OCI-LY1 (cell line): ENCODE measurements at regions not wholly inside any gene's neighbourhood (a gene's known extent, or its start where the extent isn't known, plus 50 kb on each side); places are given as distances from the start of the nearest gene placed in this dataset.

Experiments
- H2AFZ ChIP-seq: fragments of 200-600 bp; sonication (generic), shearing (Covaris generic); 2 replicates; pipeline ENCODE4 v1.6.0; 2014; ENCODE audit warnings: antibody characterized with exemption, mild to moderate bottlenecking, low read length
- H3F3A ChIP-seq: fragments of 200-600 bp; sonication (generic), shearing (Covaris generic); 2 replicates; pipeline ENCODE4 v1.6.0; 2014; ENCODE audit warnings: mild to moderate bottlenecking, antibody characterized with exemption, low read length, moderate library complexity; ENCODE audit not compliant: insufficient read depth
- H3K27ac ChIP-seq: fragments of 200-600 bp; sonication (generic); 2 replicates; pipeline ENCODE4 v1.5.1; 2014; ENCODE audit warnings: low read length, mixed run types, mild to moderate bottlenecking, low read depth; ENCODE audit not compliant: poor library complexity, severe bottlenecking
- H3K27me3 ChIP-seq: fragments of 200-600 bp; sonication (generic); 2 replicates; pipeline ENCODE4 v1.6.0; 2014; ENCODE audit warnings: antibody characterized with exemption, mild to moderate bottlenecking, low read length, moderate library complexity; ENCODE audit not compliant: insufficient read depth
- H3K36me3 ChIP-seq: fragments of 200-600 bp; sonication (generic); 2 replicates; pipeline ENCODE4 v1.6.1; 2014; ENCODE audit warnings: mild to moderate bottlenecking, antibody characterized with exemption, low read length, moderate library complexity, mixed read lengths; ENCODE audit not compliant: insufficient read depth
- H3K4me1 ChIP-seq: fragments of 200-600 bp; sonication (generic); 2 replicates; pipeline ENCODE4 v1.5.1; 2014; ENCODE audit warnings: mild to moderate bottlenecking, low read length, moderate library complexity; ENCODE audit not compliant: insufficient read depth, severe bottlenecking
- H3K4me2 ChIP-seq: fragments of 200-600 bp; sonication (generic), shearing (Covaris generic); 2 replicates; pipeline ENCODE4 v1.6.1; 2014; ENCODE audit warnings: low read length
- H3K4me3 ChIP-seq: fragments of 200-600 bp; sonication (generic); 2 replicates; pipeline ENCODE4 v1.5.1; 2014; ENCODE audit warnings: low read length, low read depth, mild to moderate bottlenecking, mixed read lengths; ENCODE audit not compliant: poor library complexity, severe bottlenecking
- H3K79me2 ChIP-seq: fragments of 200-600 bp; shearing (Covaris generic); 2 replicates; pipeline ENCODE4 v1.6.1; 2016; ENCODE audit warnings: mixed run types, low read length, mixed read lengths; ENCODE audit not compliant: insufficient read depth
- H3K9ac ChIP-seq: fragments of 200-600 bp; sonication (generic), shearing (Covaris generic); 2 replicates; pipeline ENCODE4 v1.6.1; 2014; ENCODE audit warnings: mild to moderate bottlenecking, low read length, mixed read lengths
- H3K9me2 ChIP-seq: fragments of 200-600 bp; sonication (generic), shearing (Covaris generic); 2 replicates; pipeline ENCODE4 v1.6.1; 2014; ENCODE audit warnings: low read depth, mild to moderate bottlenecking, low read length, mixed read lengths
- H3K9me3 ChIP-seq: fragments of 200-600 bp; shearing (Covaris generic); 2 replicates; pipeline ENCODE4 v1.6.1; 2014; ENCODE audit warnings: low read length, mixed read lengths
- H4K20me1 ChIP-seq: fragments of 200-600 bp; sonication (generic), shearing (Covaris generic); 2 replicates; pipeline ENCODE4 v1.6.0; 2016; ENCODE audit warnings: mild to moderate bottlenecking, low read length; ENCODE audit not compliant: insufficient read depth
- EZH2 ChIP-seq: fragments of 200-600 bp; sonication (generic), shearing (Covaris generic); IDR thresholded peaks from 2 replicates; pipeline ENCODE4 v1.8.0; 2017; ENCODE audit warnings: borderline replicate concordance, mixed run types, mild to moderate bottlenecking, antibody characterized with exemption, low read length, moderate library complexity, mixed read lengths
- TF ChIP-seq, protein P1 (sequence below): fragments of 200-600 bp; sonication (generic), shearing (Covaris generic); IDR thresholded peaks from 2 replicates; pipeline ENCODE4 v1.5.1; 2017; ENCODE audit warnings: mild to moderate bottlenecking, antibody characterized with exemption, low read length, moderate library complexity, mixed read lengths

DNA sequence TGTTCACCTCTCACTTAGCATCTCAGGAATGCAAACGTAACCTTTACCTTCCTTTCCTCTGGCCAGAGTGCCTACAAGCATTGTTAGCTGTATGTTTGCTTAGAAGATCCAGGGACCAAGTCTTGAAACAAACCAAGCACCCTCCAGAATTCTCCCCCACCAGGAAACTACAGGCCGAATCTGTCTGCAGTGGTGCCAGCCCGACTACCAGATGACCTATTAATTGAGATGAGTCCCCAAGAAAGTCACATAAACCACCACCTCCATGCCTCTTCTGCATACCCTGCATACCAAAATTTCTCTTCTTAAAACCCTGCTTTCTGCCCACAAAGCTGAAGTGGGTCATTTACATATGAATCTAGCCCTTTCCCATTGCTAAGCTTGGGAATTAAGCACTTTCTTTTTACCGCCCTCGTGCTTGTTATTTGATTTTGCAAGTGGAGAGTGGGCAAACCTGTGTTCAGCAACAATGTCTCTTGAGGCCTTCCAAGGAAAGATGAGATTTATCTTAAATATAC is 1239.1 kb downstream of the CDH12 start:
- no peaks in the 10 kb centered on the region for H3K4me1 ChIP-seq
- H3F3A ChIP-seq = no peaks in the 10 kb centered on the region
- H4K20me1 ChIP-seq = no peaks in the 10 kb centered on the region
- no peak overlapping the region for H2AFZ ChIP-seq
- no peaks in the 10 kb centered on the region for H3K27me3 ChIP-seq
- no peaks in the 10 kb centered on the region for H3K36me3 ChIP-seq
- no peaks in the 10 kb centered on the region for H3K9me3 ChIP-seq
- H3K9ac ChIP-seq = no peak overlapping the region
- TF ChIP-seq, protein P1, sequence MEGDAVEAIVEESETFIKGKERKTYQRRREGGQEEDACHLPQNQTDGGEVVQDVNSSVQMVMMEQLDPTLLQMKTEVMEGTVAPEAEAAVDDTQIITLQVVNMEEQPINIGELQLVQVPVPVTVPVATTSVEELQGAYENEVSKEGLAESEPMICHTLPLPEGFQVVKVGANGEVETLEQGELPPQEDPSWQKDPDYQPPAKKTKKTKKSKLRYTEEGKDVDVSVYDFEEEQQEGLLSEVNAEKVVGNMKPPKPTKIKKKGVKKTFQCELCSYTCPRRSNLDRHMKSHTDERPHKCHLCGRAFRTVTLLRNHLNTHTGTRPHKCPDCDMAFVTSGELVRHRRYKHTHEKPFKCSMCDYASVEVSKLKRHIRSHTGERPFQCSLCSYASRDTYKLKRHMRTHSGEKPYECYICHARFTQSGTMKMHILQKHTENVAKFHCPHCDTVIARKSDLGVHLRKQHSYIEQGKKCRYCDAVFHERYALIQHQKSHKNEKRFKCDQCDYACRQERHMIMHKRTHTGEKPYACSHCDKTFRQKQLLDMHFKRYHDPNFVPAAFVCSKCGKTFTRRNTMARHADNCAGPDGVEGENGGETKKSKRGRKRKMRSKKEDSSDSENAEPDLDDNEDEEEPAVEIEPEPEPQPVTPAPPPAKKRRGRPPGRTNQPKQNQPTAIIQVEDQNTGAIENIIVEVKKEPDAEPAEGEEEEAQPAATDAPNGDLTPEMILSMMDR = no peak
- H3K4me2 ChIP-seq = no peak overlapping the region
- no peak overlapping the region for H3K4me3 ChIP-seq
- no peaks in the 10 kb centered on the region for H3K9me2 ChIP-seq
- H3K79me2 ChIP-seq = no peaks in the 10 kb centered on the region
- no peak overlapping the region for H3K27ac ChIP-seq

DNA sequence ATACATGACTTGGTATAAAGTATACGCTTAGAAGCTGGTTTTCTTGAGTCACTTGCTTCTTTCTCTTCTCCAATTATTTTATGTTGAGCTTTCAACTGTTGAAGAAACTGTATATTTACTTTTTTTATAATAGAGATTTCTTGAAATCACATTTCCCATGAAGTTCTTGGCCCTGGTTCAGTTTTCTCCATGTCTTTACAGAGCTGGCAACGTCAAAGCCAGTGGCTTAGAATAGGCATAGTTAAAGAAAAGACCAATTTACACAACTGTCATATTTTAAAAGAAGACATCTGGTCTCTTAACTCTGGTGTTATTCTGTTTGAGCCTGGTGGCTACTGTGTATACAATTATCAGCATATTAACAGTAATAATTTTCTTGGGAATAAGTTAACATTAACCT is 1249.3 kb downstream of the CDH12 start:
- H2AFZ ChIP-seq = no peak overlapping the region

DNA sequence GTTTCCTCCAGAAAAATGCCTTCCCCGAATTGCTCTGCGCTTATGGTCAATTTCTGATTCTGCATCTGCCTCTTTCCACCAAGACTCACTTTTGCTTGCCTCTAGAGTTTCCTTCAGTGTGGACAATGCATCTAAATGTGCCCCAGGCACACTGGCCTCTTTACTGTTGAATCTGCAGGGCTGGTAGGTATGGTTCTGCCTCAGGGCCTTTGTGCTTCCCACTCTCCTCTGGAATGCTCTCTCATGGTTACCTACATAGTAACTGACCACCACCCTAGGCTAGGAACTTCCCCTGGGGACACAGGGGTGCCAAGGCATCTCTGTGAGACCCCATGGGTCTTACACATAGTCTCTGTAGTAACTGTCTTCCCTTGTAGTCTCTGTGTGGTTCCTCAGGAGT is 1258.6 kb downstream of the CDH12 start:
- Histone ChIP-seq H3K9me3 (no peaks in the 10 kb centered on the region), H3K27ac (no peak overlapping the region), H2AFZ (no peak overlapping the region), H3K4me1 (no peaks in the 10 kb centered on the region), H3K4me2 (no peak overlapping the region), H3F3A (no peaks in the 10 kb centered on the region), H3K79me2 (no peaks in the 10 kb centered on the region), H3K9ac (no peak overlapping the region), H3K27me3 (no peaks in the 10 kb centered on the region), H4K20me1 (no peaks in the 10 kb centered on the region), H3K9me2 (no peaks in the 10 kb centered on the region), H3K4me3 (no peak overlapping the region), H3K36me3 (no peaks in the 10 kb centered on the region)
- TF ChIP-seq, protein P1 = no peak
- no peak for TF ChIP-seq EZH2

More for the DNA sequence above, 1249.3 kb downstream of the CDH12 start:
- TF ChIP-seq, protein P1 = no peak
- TF ChIP-seq EZH2 = no peak
- Histone ChIP-seq H4K20me1 (no peaks in the 10 kb centered on the region), H3K4me1 (no peaks in the 10 kb centered on the region), H3F3A (no peaks in the 10 kb centered on the region), H3K9me3 (no peaks in the 10 kb centered on the region), H3K4me2 (no peak overlapping the region), H3K79me2 (no peaks in the 10 kb centered on the region), H3K9ac (no peak overlapping the region), H3K27me3 (no peaks in the 10 kb centered on the region), H3K36me3 (no peaks in the 10 kb centered on the region), H3K9me2 (no peaks in the 10 kb centered on the region), H3K27ac (no peak overlapping the region), H3K4me3 (no peak overlapping the region)
